GM21447 (cell line): ENCODE measurements at regions not wholly inside any gene's neighbourhood (a gene's known extent, or its start where the extent isn't known, plus 50 kb on each side); places are given as distances from the start of the nearest gene placed in this dataset.

Experiments
- ATAC-seq: cut with Tn5 transposase; IDR thresholded peaks from one replicate; pipeline ENCODE4 v1.9.1; 2021; ENCODE audit not compliant: unreplicated experiment

- ATAC-seq = no peak
Measured at GRCh38 chr14:98951031-98951430, 321.0 kb downstream of the BCL11B start.

- no peak for ATAC-seq
Measured at GRCh38 chr14:98951521-98952152, 320.4 kb downstream of the BCL11B start.

GRCh38 chr14:98952593-98953350 is 319.2 kb downstream of the BCL11B start:
- no peak for ATAC-seq

GRCh38 chr14:98953551-98954348 is 318.2 kb downstream of the BCL11B start:
- ATAC-seq = no peak

- ATAC-seq = no peak
Measured at GRCh38 chr14:98954349-98955000, 317.5 kb downstream of the BCL11B start.

- ATAC-seq = no peak
Measured at GRCh38 chr14:98955036-98955740, 316.8 kb downstream of the BCL11B start.

- ATAC-seq = no peak
Measured at GRCh38 chr14:98955741-98956070, 316.3 kb downstream of the BCL11B start.

GRCh38 chr14:98956181-98956580 is 315.8 kb downstream of the BCL11B start:
- no peak for ATAC-seq

- no peak for ATAC-seq
Measured at GRCh38 chr14:98956661-98957060, 315.3 kb downstream of the BCL11B start.

GRCh38 chr14:98957211-98958047 is 314.6 kb downstream of the BCL11B start:
- no peak for ATAC-seq

- no peak for ATAC-seq
Measured at GRCh38 chr14:98958048-98958631, 313.9 kb downstream of the BCL11B start.

- no peak for ATAC-seq
Measured at GRCh38 chr14:98958632-98959031, 313.4 kb downstream of the BCL11B start.

GRCh38 chr14:98959410-98959809 is 312.6 kb downstream of the BCL11B start:
- ATAC-seq = no peak

GRCh38 chr14:98959958-98960616 is 311.9 kb downstream of the BCL11B start:
- no peak for ATAC-seq

- ATAC-seq = no peak
Measured at GRCh38 chr14:98960617-98961013, 311.4 kb downstream of the BCL11B start.

- no peak for ATAC-seq
Measured at GRCh38 chr14:98961191-98961590, 310.8 kb downstream of the BCL11B start.

- ATAC-seq = no peak
Measured at GRCh38 chr14:98962118-98962517, 309.9 kb downstream of the BCL11B start.

GRCh38 chr14:98963610-98964009 is 308.4 kb downstream of the BCL11B start:
- no peak for ATAC-seq

GRCh38 chr14:98964171-98964570 is 307.8 kb downstream of the BCL11B start:
- ATAC-seq = no peak
